ENCODE measurements at regions not wholly inside any gene's neighbourhood (a gene's known extent, or its start where the extent isn't known, plus 50 kb on each side); places are given as distances from the start of the nearest gene placed in this dataset.
"Not testable (repeated sequence)": the region's sequence is repeated elsewhere in the genome, so short reads cannot be mapped to it uniquely, and the experiment has no call there.

GRCh38 chr7:148472406-148472805 is 118.2 kb upstream of the C7orf33 start:
- DNase-seq, result no peak

GRCh38 chr7:148473703-148474480 is 116.7 kb upstream of the C7orf33 start:
- DNase-seq, result no peak

DNA sequence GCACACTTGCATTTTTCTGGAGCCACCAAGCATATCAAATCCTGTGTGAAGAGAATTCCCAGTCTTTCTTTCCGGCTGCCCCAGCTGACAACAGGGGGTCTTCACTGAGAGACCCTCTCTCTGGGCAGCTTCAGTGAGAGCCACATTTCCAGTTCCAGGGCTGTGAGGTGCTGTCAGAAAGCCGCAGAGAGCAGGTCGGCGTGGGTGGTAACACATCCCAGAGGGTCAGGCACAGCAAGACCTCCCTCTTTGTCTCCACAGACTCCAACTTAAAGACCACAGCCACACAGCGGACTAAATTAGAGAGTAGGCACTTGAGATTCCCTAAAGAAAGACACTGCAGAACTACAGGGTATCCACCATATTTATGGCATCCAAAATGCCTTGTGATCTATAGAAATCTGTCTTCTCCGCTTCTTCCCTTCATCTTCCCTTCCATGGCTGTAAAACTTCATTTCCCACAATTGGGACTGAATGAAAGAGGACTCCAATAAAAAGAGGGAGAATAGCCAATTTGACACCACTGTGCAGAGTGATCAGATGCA is 116.0 kb upstream of the C7orf33 start:
- DNase-seq, result no peak

GRCh38 chr7:148478551-148478950 is 112.0 kb upstream of the C7orf33 start:
- DNase-seq, result no peak

GRCh38 chr7:148480479-148481146 is 110.0 kb upstream of the C7orf33 start:
- DNase-seq, result no peak

DNA sequence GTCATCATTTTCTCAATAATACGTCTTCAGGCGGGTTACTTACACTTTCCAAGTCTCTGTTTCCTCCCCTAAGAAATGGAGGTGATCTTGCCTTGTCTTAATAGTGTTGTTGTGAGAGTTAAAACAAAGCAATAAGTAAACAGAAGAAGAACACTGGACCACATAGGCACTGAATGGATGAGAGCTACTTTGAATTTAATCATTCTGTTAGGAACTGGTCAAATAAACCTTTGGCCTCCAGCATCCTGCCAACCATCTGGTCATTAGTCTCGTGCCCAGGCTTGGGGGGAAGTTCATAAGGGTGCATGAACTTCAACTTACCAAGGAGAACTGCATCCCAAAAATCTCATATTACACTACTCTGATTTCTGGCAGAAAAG is 109.4 kb upstream of the C7orf33 start:
- DNase-seq, result no peak

DNA sequence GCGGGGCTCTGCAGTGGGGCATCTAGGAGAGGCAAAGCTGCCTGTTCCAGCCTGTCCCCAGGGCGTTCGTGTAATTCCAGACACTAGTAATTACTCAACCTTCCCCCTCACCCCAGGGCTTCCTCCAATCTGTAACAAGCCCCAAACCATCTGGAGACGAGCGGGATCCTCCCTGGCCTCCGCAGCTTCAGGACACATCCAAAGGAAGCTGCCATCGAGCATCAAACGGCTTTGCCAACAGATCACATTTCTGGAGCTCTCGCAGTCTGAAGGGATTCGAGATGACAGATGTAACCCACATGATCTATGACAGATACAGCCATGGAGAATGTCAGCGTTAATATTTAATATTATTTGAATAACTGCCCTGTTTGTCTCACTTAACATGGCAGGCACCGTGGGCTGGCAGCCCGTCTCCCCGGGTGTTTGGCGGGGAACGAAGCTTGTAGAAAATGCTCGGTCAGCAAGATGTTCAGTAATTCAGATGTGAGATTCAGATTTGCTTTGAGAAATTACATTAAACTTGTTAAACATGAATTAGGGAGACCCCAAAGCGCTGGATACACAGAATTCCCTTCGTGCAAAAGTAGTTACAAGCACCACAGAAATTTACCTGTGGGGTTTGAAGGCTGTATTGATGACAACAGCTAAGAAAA is 108.5 kb upstream of the C7orf33 start:
- DNase-seq, result no peak

DNA sequence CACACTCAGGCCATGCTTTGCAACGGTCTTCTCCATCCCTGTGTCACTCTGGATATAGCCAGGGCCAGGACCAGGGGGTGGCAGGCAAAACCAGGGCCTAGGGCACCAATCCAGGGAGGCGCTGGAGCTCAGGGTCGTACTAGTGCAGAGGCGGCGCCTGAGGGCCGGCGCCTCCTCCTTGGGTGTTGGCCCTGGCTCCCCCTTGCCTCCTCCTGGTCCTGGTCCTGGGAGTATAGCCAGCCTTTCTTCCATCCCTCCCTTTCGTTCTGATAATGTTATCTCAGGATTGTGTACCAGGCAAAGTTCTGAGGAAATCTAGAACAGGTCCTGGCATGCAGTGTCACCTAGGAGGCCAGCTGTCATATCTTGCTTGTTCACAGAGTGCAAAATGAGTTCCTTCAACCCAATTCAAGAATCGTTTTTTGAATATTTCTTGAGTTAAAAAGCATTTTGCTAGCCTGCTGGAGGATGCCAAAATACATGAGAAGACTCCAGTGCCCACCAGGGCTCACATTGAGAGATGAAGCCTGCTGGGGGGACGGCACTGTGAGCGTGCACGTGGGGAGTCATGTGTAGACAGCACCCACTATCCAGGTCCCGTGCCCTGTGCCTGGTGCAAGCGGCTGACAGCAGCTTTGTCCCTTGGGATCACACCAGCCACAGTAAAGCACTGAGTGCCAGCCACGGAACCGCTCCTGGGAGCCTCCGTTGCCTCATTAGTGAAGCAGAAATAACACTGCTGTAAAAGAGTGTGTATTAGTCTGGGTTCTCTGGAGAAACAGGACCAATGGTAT is 106.9 kb upstream of the C7orf33 start:
- DNase-seq, result no peak

GRCh38 chr7:148484486-148484885 is 106.1 kb upstream of the C7orf33 start:
- no peak for DNase-seq

GRCh38 chr7:148485618-148486017 is 104.9 kb upstream of the C7orf33 start:
- no peak for DNase-seq

DNA sequence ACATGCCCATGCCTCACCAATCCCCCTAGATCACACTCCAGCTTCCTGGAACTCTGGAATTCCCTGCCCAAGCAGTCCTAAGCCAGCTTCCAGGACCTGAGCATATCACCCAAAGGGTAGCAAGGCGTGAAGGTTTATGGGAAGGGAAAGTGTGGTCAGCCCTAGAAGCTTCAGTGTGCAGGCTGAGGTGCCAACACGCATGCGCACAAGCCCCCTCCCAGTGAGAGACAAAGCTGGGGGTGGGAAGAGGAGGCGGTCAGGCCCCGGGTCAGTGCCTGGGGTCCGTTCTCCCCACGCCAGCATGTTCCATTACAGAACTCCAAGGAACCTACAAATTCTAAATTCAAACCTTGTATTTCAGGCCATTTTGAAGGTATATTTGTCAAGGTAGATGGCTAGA is 103.6 kb upstream of the C7orf33 start:
- DNase-seq, result no peak

- DNase-seq, result no peak
These were observed 102.7 kb upstream of the C7orf33 start for GRCh38 chr7:148487912-148488311.

DNA sequence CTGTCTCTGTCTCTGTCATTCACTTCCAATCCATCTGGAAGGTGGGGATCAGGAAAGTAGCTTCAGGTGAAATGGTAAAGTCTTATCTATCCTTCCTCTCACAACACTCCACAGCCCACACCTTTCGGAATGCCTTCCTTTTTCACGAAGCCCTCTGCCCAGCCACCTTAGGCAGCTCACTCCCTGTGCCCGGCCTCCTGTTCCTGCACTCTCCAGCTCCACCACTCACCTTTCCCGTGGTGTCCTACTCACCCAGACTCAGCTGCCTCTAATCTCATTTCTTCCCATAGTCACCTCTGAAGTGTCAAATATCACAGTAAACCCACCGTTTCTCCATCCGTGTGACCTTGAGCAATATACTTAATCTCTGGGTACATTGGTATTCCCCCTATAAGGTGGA is 100.9 kb upstream of the C7orf33 start:
- no peak for DNase-seq

DNA sequence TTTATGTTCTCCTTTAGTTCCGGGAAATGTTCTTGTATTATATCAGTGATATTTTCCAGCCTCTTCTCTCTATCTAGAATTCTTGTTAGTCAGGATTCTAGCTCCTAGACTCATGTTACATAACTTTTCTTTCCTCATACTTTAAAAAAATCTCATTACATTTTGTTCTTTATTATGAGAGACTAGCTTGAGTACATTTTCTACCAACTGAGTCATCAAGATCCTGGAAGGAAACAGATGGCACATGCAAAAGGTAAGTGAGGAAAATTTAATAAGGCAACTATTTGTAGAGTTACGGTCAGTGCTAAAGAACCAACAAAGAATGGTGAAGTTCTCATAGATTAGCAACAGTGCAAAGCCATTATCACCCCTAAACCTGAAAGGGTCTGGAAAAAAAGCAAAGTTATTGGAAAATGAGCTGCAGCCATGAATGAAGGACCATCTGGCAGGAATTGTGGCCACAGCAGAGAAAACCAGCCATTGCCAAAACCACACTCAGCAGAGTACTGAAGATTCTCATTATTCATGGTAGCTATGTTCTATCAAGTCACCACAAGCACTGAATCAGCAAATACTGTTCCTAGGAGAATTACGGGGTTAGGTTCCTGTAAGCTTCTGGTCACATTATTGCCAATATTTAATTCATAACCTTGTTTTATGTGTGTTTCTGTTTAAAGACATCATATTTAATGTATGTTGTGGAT is 98.3 kb upstream of the C7orf33 start:
- DNase-seq, result no peak

DNA sequence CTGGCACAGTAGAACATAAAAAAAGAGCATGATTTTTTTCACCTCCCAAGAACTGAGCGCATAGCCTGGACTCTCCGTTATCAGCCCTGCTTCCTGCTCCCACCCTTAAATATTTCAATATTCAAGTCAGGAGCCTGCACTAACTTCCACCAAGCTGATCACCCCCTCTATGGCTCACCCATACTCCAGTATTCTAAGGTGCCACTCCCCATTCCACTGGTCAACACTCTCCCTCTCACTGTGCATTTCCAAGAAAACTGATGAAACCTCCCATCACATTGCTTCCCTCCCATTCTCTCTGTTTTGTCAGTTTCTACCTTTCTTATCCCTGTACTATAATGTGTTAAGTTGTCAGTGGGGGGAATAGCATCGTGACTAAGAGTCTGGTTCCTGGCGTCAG is 95.0 kb upstream of the C7orf33 start:
- no peak for DNase-seq

- no peak for DNase-seq
These were observed 89.6 kb upstream of the C7orf33 start for GRCh38 chr7:148500978-148501377.

- DNase-seq, result no peak
These were observed 86.6 kb upstream of the C7orf33 start for GRCh38 chr7:148503900-148504487.

GRCh38 chr7:148505645-148506375 is 84.8 kb upstream of the C7orf33 start:
- DNase-seq, result no peak

GRCh38 chr7:148507064-148507573 is 83.4 kb upstream of the C7orf33 start:
- DNase-seq, result not testable (repeated sequence)

DNA sequence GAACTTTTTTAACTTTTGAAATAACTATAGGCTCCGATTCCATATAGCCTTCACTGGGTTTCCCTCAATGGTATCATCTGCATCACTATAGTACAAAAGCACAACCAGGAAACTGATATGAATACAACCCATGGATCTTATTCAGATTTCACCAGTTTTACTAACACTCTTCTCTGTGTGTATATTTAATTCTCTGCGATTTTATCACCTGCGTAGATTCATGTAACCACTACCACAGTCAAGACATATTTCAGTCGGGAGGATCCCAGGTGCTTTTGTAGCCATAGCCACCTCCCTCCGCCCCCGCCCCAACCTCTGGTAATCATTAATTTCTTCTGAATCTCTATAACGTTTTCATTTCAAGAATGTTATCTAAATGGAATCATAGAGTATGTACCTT is 82.8 kb upstream of the C7orf33 start:
- DNase-seq, result no peak

GRCh38 chr7:148514236-148514635 is 76.3 kb upstream of the C7orf33 start:
- DNase-seq, result no peak

Measured in activated CD8-positive, alpha-beta memory T cell treated with anti-CD3 and anti-CD28 coated beads, Interleukin-2, amount 50 U/mL, for 4 hours (primary cell).